Endothelial cell of umbilical vein (primary cell): ENCODE measurements at regions not wholly inside any gene's neighbourhood (a gene's known extent, or its start where the extent isn't known, plus 50 kb on each side); places are given as distances from the start of the nearest gene placed in this dataset.

Experiments used
- BruUV-seq: library from RNA; stranded (reverse); fragments of 400-500 nt; replicated peaks from 2 replicates; lab custom pipeline; 2021; lab: Mats Ljungman, UMichigan
- CTCF ChIA-PET: fragments of 300-600, 350-600 bp; sonication (Branson Sonifier 250); formaldehyde crosslinking; loops from one replicate; lab custom pipeline; 2021; ENCODE audit warnings: antibody characterized with exemption, inconsistent platforms; lab: Charles Lee
- POLR2A ChIA-PET: fragments of 300-600, 350-600 bp; sonication (Branson Sonifier 250); formaldehyde crosslinking; loops from one replicate; lab custom pipeline; 2021; ENCODE audit warnings: antibody characterized with exemption, inconsistent platforms; lab: Charles Lee
- DNase-seq: peaks from one replicate; pipeline ENCODE4 v3.0.0-alpha.2; 2011; ENCODE audit warnings: low read depth, low spot score
- FAIRE-seq: peaks from 2 replicates; lab custom pipeline; 2011; peaks lifted over from hg19 to GRCh38; lab: Jason Lieb, UNC
- H2AFZ ChIP-seq: 2 replicates; pipeline ENCODE4 v1.6.0; 2012; ENCODE audit warnings: low read depth, low read length, control low read depth, inconsistent platforms
- H3K27ac ChIP-seq: 2 replicates; pipeline ENCODE4 v1.5.1; 2011; ENCODE audit warnings: low read depth, mild to moderate bottlenecking, control low read depth, low read length, moderate library complexity; ENCODE audit not compliant: insufficient read depth
- H3K27me3 ChIP-seq, 2 experiments: 2 replicates each; pipeline versions ENCODE4 v1.6.0 to v1.6.1; 2011; ENCODE audit warnings: low read length in 2 of 2, mixed read lengths in 1 of 2; ENCODE audit not compliant: control insufficient read depth in 2 of 2, insufficient read depth in 2 of 2
- H3K36me3 ChIP-seq, 2 experiments: 2 replicates in 1 of 2; 3 replicates in 1 of 2; pipeline ENCODE4 v1.5.1; 2011; ENCODE audit warnings: low read length in 2 of 2, mild to moderate bottlenecking in 1 of 2, moderate library complexity in 1 of 2; ENCODE audit not compliant: control insufficient read depth in 2 of 2, insufficient read depth in 2 of 2; ENCODE audit errors: extremely low read depth in 1 of 2
- H3K4me1 ChIP-seq: 3 replicates; pipeline ENCODE4 v1.5.1; 2011; ENCODE audit warnings: mild to moderate bottlenecking, low read length; ENCODE audit not compliant: control insufficient read depth, insufficient read depth; ENCODE audit errors: extremely low read depth
- H3K4me2 ChIP-seq: 2 replicates; pipeline ENCODE4 v1.6.1; 2011; ENCODE audit warnings: low read length, control low read depth, mixed read lengths; ENCODE audit not compliant: insufficient read depth
- H3K4me3 ChIP-seq, 3 experiments: fragments of 200-600 bp in 1 of 3; sonication (generic), shearing (Covaris generic) in 1 of 3; replicated peaks in 1 of 3; 2 replicates each; pipeline ENCODE4 v1.5.1; 2011 to 2016; ENCODE audit warnings: control low read depth in 3 of 3, low read length in 3 of 3, mild to moderate bottlenecking in 2 of 3, inconsistent platforms in 1 of 3, low read depth in 1 of 3, moderate library complexity in 1 of 3; ENCODE audit not compliant: insufficient read depth in 1 of 3
- H3K79me2 ChIP-seq: 2 replicates; pipeline ENCODE4 v1.6.0; 2012; ENCODE audit warnings: low read length, inconsistent platforms; ENCODE audit not compliant: control insufficient read depth, insufficient read depth
- H3K9ac ChIP-seq: replicated peaks from 2 replicates; pipeline ENCODE3; 2011; ENCODE audit warnings: low read length, control low read depth; ENCODE audit not compliant: insufficient read depth; ENCODE audit errors: extremely low read depth
- H3K9me1 ChIP-seq: replicated peaks from 3 replicates; pipeline ENCODE4 v1.6.0; 2011; ENCODE audit warnings: mild to moderate bottlenecking, low read length; ENCODE audit not compliant: control insufficient read depth, insufficient read depth; ENCODE audit errors: extremely low read depth
- H3K9me3 ChIP-seq: replicated peaks from 2 replicates; pipeline ENCODE4 v1.5.1; 2012; ENCODE audit warnings: low read length, inconsistent platforms; ENCODE audit not compliant: control insufficient read depth, insufficient read depth
- H4K20me1 ChIP-seq: replicated peaks from 2 replicates; pipeline ENCODE3; 2011; ENCODE audit warnings: mild to moderate bottlenecking, low read length; ENCODE audit not compliant: control insufficient read depth, insufficient read depth; ENCODE audit errors: extremely low read depth
- CTCF ChIP-seq, 2 donors: IDR thresholded peaks; 1 replicate in 1 of 2; 2 replicates in 1 of 2; pipeline ENCODE4 v1.5.1; 2011; ENCODE audit warnings: low read length in 2 of 2, mild to moderate bottlenecking in 2 of 2, moderate library complexity in 2 of 2, control low read depth in 1 of 2, inconsistent platforms in 1 of 2, low read depth in 1 of 2; ENCODE audit not compliant: insufficient read depth in 1 of 2; ENCODE audit errors: extremely low read depth in 1 of 2
- EZH2 ChIP-seq: IDR thresholded peaks from 2 replicates; pipeline ENCODE4 v1.6.1; 2012; ENCODE audit warnings: borderline replicate concordance, low read depth, mild to moderate bottlenecking, moderate library complexity, low read length, inconsistent platforms; ENCODE audit not compliant: severe bottlenecking
- FOS ChIP-seq: IDR thresholded peaks from 2 replicates; pipeline ENCODE4 v1.6.1; 2011; ENCODE audit warnings: mild to moderate bottlenecking, low read length, moderate library complexity, borderline replicate concordance; ENCODE audit not compliant: insufficient read depth
- GATA2 ChIP-seq: IDR thresholded peaks from 2 replicates; pipeline ENCODE4 v1.7.0; 2011; ENCODE audit warnings: low read depth, mild to moderate bottlenecking, moderate library complexity, mixed read lengths, low read length; ENCODE audit not compliant: insufficient read length, insufficient read depth
- JUN ChIP-seq: IDR thresholded peaks from 2 replicates; pipeline ENCODE4 v1.6.1; 2011; ENCODE audit warnings: borderline replicate concordance, low read depth; ENCODE audit not compliant: insufficient read length, insufficient read depth
- MAX ChIP-seq: IDR thresholded peaks from 2 replicates; pipeline ENCODE4 v1.6.1; 2011; ENCODE audit not compliant: insufficient read depth, insufficient read length
- POLR2A ChIP-seq: IDR thresholded peaks from 2 replicates; pipeline ENCODE4 v1.6.1; 2012; ENCODE audit warnings: low read depth, mild to moderate bottlenecking, control low read depth, low read length
- POLR2AphosphoS5 ChIP-seq: IDR thresholded peaks from 2 replicates; pipeline ENCODE4 v1.6.1; 2012; ENCODE audit warnings: low read depth, mild to moderate bottlenecking, control low read depth, low read length, moderate library complexity; ENCODE audit not compliant: insufficient read depth
- dilution Hi-C: fragments of 300-500 bp; cut with MboI; formaldehyde crosslinking; loops from one replicate; pipeline ENCODE4 v1.15.0; 2019; ENCODE audit warnings: low sequenced_read_pairs; ENCODE audit not compliant: extremely low pct_ligation_motif_present
- intact Hi-C: fragments of 100-400 bp; cut with micrococcal nuclease; formaldehyde crosslinking; loops from one replicate; pipeline ENCODE4 v1.10.0; 2022

GRCh38 chr1:213340593-213340992 is 289.6 kb downstream of the RPS6KC1 start:
- dilution Hi-C loops, result no loop called here
- Histone ChIP-seq H3K4me1 (no peaks in the 10 kb centered on the region), H3K27ac (no peak overlapping the region), H3K36me3 (no peaks in the 10 kb centered on the region), H3K4me3 (no peak overlapping the region), H3K79me2 (no peaks in the 10 kb centered on the region), H3K9ac (no peak overlapping the region), H4K20me1 (no peaks in the 10 kb centered on the region), H3K27me3 (no peaks in the 10 kb centered on the region), H3K4me2 (no peak overlapping the region), H2AFZ (no peak overlapping the region), H3K9me3 (no peaks in the 10 kb centered on the region), H3K9me1 (no peaks in the 10 kb centered on the region)
- ChIA-PET CTCF (no interaction called here), POLR2A (no interaction called here)
- no peak for DNase-seq
- intact Hi-C loops, result no loop called here
- no peak for FAIRE-seq
- no peak for TF ChIP-seq FOS
- TF ChIP-seq POLR2AphosphoS5, result no peak
- TF ChIP-seq EZH2, result no peak
- no peak for TF ChIP-seq MAX
- no peak for TF ChIP-seq POLR2A
- TF ChIP-seq JUN, result no peak
- no peak for TF ChIP-seq CTCF (IDR thresholded peaks at IDR 0.05; ENCODE audit: extremely low read depth in 1 of 2, insufficient read depth in 1 of 2, low read depth in 1 of 2, low read length in 2 of 2)
- no peak for TF ChIP-seq GATA2
- no TSS peak for BruUV-seq
